ENCODE measurements at regions not wholly inside any gene's neighbourhood (a gene's known extent, or its start where the extent isn't known, plus 50 kb on each side); places are given as distances from the start of the nearest gene placed in this dataset.
"Not testable (repeated sequence)": the region's sequence is repeated elsewhere in the genome, so short reads cannot be mapped to it uniquely, and the experiment has no call there.

GRCh38 chr2:125397535-125398251 is 1258.3 kb upstream of the GYPC start:
- DNase-seq (ENCODE audit: extremely low spot score, unreplicated experiment), result no peak
- H3K4me3 Mint-ChIP-seq (ENCODE audit: unreplicated experiment), result no peak overlapping the region
- H3K27me3 Mint-ChIP-seq (ENCODE audit: unreplicated experiment), result peaks cover 14% of the 10 kb centered on the region
- TF ChIP-seq, protein P1, sequence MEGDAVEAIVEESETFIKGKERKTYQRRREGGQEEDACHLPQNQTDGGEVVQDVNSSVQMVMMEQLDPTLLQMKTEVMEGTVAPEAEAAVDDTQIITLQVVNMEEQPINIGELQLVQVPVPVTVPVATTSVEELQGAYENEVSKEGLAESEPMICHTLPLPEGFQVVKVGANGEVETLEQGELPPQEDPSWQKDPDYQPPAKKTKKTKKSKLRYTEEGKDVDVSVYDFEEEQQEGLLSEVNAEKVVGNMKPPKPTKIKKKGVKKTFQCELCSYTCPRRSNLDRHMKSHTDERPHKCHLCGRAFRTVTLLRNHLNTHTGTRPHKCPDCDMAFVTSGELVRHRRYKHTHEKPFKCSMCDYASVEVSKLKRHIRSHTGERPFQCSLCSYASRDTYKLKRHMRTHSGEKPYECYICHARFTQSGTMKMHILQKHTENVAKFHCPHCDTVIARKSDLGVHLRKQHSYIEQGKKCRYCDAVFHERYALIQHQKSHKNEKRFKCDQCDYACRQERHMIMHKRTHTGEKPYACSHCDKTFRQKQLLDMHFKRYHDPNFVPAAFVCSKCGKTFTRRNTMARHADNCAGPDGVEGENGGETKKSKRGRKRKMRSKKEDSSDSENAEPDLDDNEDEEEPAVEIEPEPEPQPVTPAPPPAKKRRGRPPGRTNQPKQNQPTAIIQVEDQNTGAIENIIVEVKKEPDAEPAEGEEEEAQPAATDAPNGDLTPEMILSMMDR (IDR thresholded peaks at IDR 0.05), result no peak
- no peaks in the 10 kb centered on the region for H3K4me1 Mint-ChIP-seq (ENCODE audit: unreplicated experiment)
- no peaks in the 10 kb centered on the region for H3K9me3 Mint-ChIP-seq (ENCODE audit: unreplicated experiment)
- H3K36me3 Mint-ChIP-seq (ENCODE audit: unreplicated experiment), result no peaks in the 10 kb centered on the region
- no peak overlapping the region for H3K27ac Mint-ChIP-seq (ENCODE audit: unreplicated experiment)

DNA sequence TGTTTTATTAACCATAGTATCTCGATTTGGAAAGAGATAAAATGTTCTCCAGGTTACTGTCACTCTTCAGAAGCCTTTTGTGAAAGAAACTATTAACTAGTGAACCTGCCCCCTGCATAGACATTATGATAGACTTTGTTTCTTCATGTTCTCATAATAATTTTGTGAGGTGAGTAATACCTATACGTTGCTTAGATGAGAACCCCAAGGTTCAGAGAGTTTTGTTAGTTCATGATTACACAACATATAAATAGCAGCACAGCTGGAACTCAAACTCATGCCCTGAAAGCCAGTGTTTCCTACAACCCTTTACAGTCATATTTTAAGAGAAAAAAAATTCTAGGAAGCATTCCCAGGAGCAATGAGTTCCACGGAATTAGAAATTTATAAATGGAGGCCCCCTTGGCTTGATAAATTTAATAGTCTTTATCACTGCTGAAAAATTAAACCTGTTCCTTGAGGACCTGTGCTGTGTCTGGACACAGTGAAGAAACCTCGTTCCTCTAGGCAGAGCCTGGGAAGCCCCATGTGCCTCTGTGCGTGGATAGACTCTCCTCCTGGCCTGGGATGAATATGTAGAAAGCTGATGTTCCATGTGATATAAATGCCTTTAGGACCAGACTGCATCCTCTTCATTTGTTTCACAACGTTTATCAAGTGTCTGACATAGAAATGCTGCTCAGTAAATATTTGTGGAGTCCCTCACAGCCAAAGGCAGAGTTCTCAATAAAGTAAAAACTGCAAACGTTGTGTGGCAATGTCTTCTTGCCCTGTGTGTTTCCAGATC is 1257.0 kb upstream of the GYPC start:
- no peak overlapping the region for H3K27ac Mint-ChIP-seq (ENCODE audit: unreplicated experiment)
- H3K9me3 Mint-ChIP-seq (ENCODE audit: unreplicated experiment), result no peaks in the 10 kb centered on the region
- TF ChIP-seq, protein P1 (IDR thresholded peaks at IDR 0.05), result no peak
- H3K4me1 Mint-ChIP-seq (ENCODE audit: unreplicated experiment), result peaks cover 3% of the 10 kb centered on the region
- no peak overlapping the region for H3K4me3 Mint-ChIP-seq (ENCODE audit: unreplicated experiment)
- H3K27me3 Mint-ChIP-seq (ENCODE audit: unreplicated experiment), result peaks cover 8% of the 10 kb centered on the region
- no peak for DNase-seq (ENCODE audit: extremely low spot score, unreplicated experiment)
- H3K36me3 Mint-ChIP-seq (ENCODE audit: unreplicated experiment), result no peaks in the 10 kb centered on the region

DNA sequence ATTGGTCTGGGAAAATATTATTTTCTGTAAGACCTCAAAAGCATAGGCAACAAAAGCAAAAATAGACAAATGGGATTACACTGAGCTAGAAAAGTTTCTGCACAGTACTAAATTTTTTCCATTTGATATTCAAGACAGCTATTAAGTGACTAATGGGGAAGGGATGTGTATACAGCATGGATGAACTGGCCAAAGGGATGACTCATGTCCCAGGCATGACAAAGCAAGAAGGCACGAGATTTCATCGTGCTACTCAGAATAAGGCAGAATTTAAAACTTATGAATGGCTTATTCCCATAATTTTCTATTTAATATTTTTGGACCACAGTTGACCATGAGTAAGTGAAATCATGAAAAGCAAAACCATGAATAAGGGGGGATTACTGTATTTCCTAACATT is 1250.1 kb upstream of the GYPC start:
- no peak overlapping the region for H3K4me3 Mint-ChIP-seq (ENCODE audit: unreplicated experiment)
- H3K27me3 Mint-ChIP-seq (ENCODE audit: unreplicated experiment), result no peaks in the 10 kb centered on the region
- H3K4me1 Mint-ChIP-seq (ENCODE audit: unreplicated experiment), result peaks cover 24% of the 10 kb centered on the region
- H3K9me3 Mint-ChIP-seq (ENCODE audit: unreplicated experiment), result no peaks in the 10 kb centered on the region
- H3K36me3 Mint-ChIP-seq (ENCODE audit: unreplicated experiment), result no peaks in the 10 kb centered on the region
- TF ChIP-seq, protein P1 (IDR thresholded peaks at IDR 0.05), result no peak
- H3K27ac Mint-ChIP-seq (ENCODE audit: unreplicated experiment), result peak overlapping the region; percentile 79
- no peak for DNase-seq (ENCODE audit: extremely low spot score, unreplicated experiment)

GRCh38 chr2:125408874-125409538 is 1247.0 kb upstream of the GYPC start:
- no peak for DNase-seq (ENCODE audit: extremely low spot score, unreplicated experiment)
- H3K4me1 Mint-ChIP-seq (ENCODE audit: unreplicated experiment), result peaks cover 20% of the 10 kb centered on the region
- H3K36me3 Mint-ChIP-seq (ENCODE audit: unreplicated experiment), result no peaks in the 10 kb centered on the region
- TF ChIP-seq, protein P1 (IDR thresholded peaks at IDR 0.05), result no peak
- H3K9me3 Mint-ChIP-seq (ENCODE audit: unreplicated experiment), result no peaks in the 10 kb centered on the region
- no peak overlapping the region for H3K27ac Mint-ChIP-seq (ENCODE audit: unreplicated experiment)
- H3K4me3 Mint-ChIP-seq (ENCODE audit: unreplicated experiment), result no peak overlapping the region
- no peaks in the 10 kb centered on the region for H3K27me3 Mint-ChIP-seq (ENCODE audit: unreplicated experiment)

DNA sequence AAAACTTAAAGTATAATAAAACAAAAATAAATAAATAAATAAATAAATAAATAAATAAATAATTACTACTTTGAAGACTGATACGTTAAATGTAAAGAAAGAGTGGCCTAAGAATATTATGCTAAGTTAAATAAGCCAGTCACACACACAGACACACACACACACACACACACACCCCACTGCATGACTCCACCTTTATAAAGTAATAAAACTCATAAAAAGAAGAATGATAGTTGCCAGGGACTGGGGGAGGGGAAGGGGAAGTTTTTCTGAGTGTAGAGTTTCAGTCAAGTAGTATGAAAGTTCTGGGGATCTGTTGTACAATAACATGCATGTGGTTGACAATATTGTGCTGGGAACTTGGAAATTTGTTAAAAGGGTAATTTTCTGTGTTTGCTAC is 1237.5 kb upstream of the GYPC start:
- Mint-ChIP-seq H3K36me3 (ENCODE audit: unreplicated experiment) (no peaks in the 10 kb centered on the region), H3K27ac (ENCODE audit: unreplicated experiment) (no peak overlapping the region), H3K27me3 (ENCODE audit: unreplicated experiment) (no peaks in the 10 kb centered on the region), H3K4me1 (ENCODE audit: unreplicated experiment) (no peaks in the 10 kb centered on the region), H3K4me3 (ENCODE audit: unreplicated experiment) (no peak overlapping the region), H3K9me3 (ENCODE audit: unreplicated experiment) (no peaks in the 10 kb centered on the region)
- DNase-seq (ENCODE audit: extremely low spot score, unreplicated experiment), result no peak
- TF ChIP-seq, protein P1 (IDR thresholded peaks at IDR 0.05), result no peak

GRCh38 chr2:125422198-125422770 is 1233.7 kb upstream of the GYPC start:
- H3K4me1 Mint-ChIP-seq (ENCODE audit: unreplicated experiment); H3K4me3 Mint-ChIP-seq (ENCODE audit: unreplicated experiment); H3K36me3 Mint-ChIP-seq (ENCODE audit: unreplicated experiment); DNase-seq (ENCODE audit: extremely low spot score, unreplicated experiment); H3K27ac Mint-ChIP-seq (ENCODE audit: unreplicated experiment); H3K27me3 Mint-ChIP-seq (ENCODE audit: unreplicated experiment); H3K9me3 Mint-ChIP-seq (ENCODE audit: unreplicated experiment): not testable (repeated sequence)

Data from osteocyte (in vitro differentiated cells).